Keratinocyte (primary cell): ENCODE measurements at regions not wholly inside any gene's neighbourhood (a gene's known extent, or its start where the extent isn't known, plus 50 kb on each side); places are given as distances from the start of the nearest gene placed in this dataset.

ENCODE experiments used
- DNase-seq: peaks from one replicate; pipeline ENCODE4 v3.0.0-alpha.2; 2011; ENCODE audit warnings: low read depth, missing footprints, low spot score
- FAIRE-seq: peaks from 2 replicates; lab custom pipeline; 2011; peaks lifted over from hg19 to GRCh38; lab: Jason Lieb, UNC
- H2AFZ ChIP-seq: 2 replicates; pipeline ENCODE4 v1.6.0; 2012; ENCODE audit warnings: low read length, control low read depth, inconsistent platforms; ENCODE audit not compliant: control insufficient read depth
- H3K27ac ChIP-seq: 2 replicates; pipeline ENCODE4 v1.5.1; 2011; ENCODE audit warnings: low read length; ENCODE audit not compliant: control insufficient read depth, insufficient read depth
- H3K27me3 ChIP-seq: 3 replicates; pipeline ENCODE4 v1.6.0; 2011; ENCODE audit warnings: low read length; ENCODE audit not compliant: control insufficient read depth, insufficient read depth; ENCODE audit errors: extremely low read depth
- H3K36me3 ChIP-seq, 2 experiments: 2 replicates in 1 of 2; 3 replicates in 1 of 2; pipeline ENCODE4 v1.5.1; 2011; ENCODE audit warnings: low read length in 2 of 2, mild to moderate bottlenecking in 1 of 2; ENCODE audit not compliant: control insufficient read depth in 2 of 2, insufficient read depth in 2 of 2; ENCODE audit errors: extremely low read depth in 1 of 2
- H3K4me1 ChIP-seq: 3 replicates; pipeline ENCODE4 v1.5.1; 2011; ENCODE audit warnings: low read length; ENCODE audit not compliant: control insufficient read depth, insufficient read depth; ENCODE audit errors: extremely low read depth
- H3K4me2 ChIP-seq: 3 replicates; pipeline ENCODE4 v1.6.0; 2011; ENCODE audit warnings: low read depth, low read length; ENCODE audit not compliant: control insufficient read depth, insufficient read depth; ENCODE audit errors: extremely low read depth
- H3K4me3 ChIP-seq, 3 experiments: fragments of 200-600 bp in 1 of 3; sonication (generic) in 1 of 3; 2 replicates in 2 of 3; 3 replicates in 1 of 3; pipeline ENCODE4 v1.5.1; 2011 to 2016; ENCODE audit warnings: low read length in 3 of 3, mild to moderate bottlenecking in 3 of 3, control low read depth in 2 of 3, inconsistent platforms in 1 of 3, low read depth in 1 of 3, mixed read lengths in 1 of 3, mixed run types in 1 of 3, moderate library complexity in 1 of 3; ENCODE audit not compliant: control insufficient read depth in 2 of 3, insufficient read depth in 2 of 3; ENCODE audit errors: extremely low read depth in 1 of 3
- H3K79me2 ChIP-seq: 2 replicates; pipeline ENCODE4 v1.6.0; 2012; ENCODE audit warnings: low read length; ENCODE audit not compliant: control insufficient read depth, insufficient read depth
- H3K9ac ChIP-seq: 3 replicates; pipeline ENCODE4 v1.6.0; 2011; ENCODE audit warnings: low read length; ENCODE audit not compliant: control insufficient read depth, insufficient read depth; ENCODE audit errors: extremely low read depth
- H3K9me1 ChIP-seq: 3 replicates; pipeline ENCODE4 v1.6.0; 2011; ENCODE audit warnings: low read length; ENCODE audit not compliant: control insufficient read depth, insufficient read depth; ENCODE audit errors: extremely low read depth
- H3K9me3 ChIP-seq: 2 replicates; pipeline ENCODE4 v1.5.1; 2012; ENCODE audit warnings: low read depth, low read length; ENCODE audit not compliant: control insufficient read depth
- H4K20me1 ChIP-seq: 3 replicates; pipeline ENCODE4 v1.6.0; 2011; ENCODE audit warnings: low read length; ENCODE audit not compliant: control insufficient read depth, insufficient read depth; ENCODE audit errors: extremely low read depth
- CTCF ChIP-seq, 3 experiments: IDR thresholded peaks in 1 of 3; conservative IDR thresholded peaks in 1 of 3; optimal IDR thresholded peaks in 1 of 3; 2 replicates in 2 of 3; 3 replicates in 1 of 3; pipeline versions ENCODE3 to v1.5.1; 2011; ENCODE audit warnings: low read length in 3 of 3, mild to moderate bottlenecking in 3 of 3, moderate library complexity in 2 of 3, control low read depth in 1 of 3, inconsistent platforms in 1 of 3; ENCODE audit not compliant: insufficient read depth in 2 of 3; ENCODE audit errors: extremely low read depth in 1 of 3
- EZH2 ChIP-seq: IDR thresholded peaks from one replicate; pipeline ENCODE4 v1.6.1; 2012; ENCODE audit warnings: inconsistent platforms, mild to moderate bottlenecking, low read length, moderate library complexity
- dilution Hi-C: fragments of 300-500 bp; cut with MboI; formaldehyde crosslinking; loops from one replicate; pipeline ENCODE4 v1.7.0; 2020; ENCODE audit warnings: low sequenced_read_pairs; ENCODE audit not compliant: extremely low pct_ligation_motif_present

- no peaks in the 10 kb centered on the region for H3K36me3 ChIP-seq
- dilution Hi-C loops = no loop called here
- no peak overlapping the region for H3K27ac ChIP-seq
- H3K9ac ChIP-seq = no peak overlapping the region
- H2AFZ ChIP-seq = no peak overlapping the region
- no peaks in the 10 kb centered on the region for H3K79me2 ChIP-seq
- no peaks in the 10 kb centered on the region for H4K20me1 ChIP-seq
- no peaks in the 10 kb centered on the region for H3K27me3 ChIP-seq
- no peaks in the 10 kb centered on the region for H3K9me3 ChIP-seq
- no peak for FAIRE-seq
- H3K4me3 ChIP-seq = no peak overlapping the region
- no peaks in the 10 kb centered on the region for H3K4me1 ChIP-seq
- DNase-seq = no peak
- TF ChIP-seq EZH2 = no peak
- TF ChIP-seq CTCF (optimal IDR thresholded peaks at IDR 0.05 in 1 of 3, IDR thresholded peaks at IDR 0.05 in 1 of 3, conservative IDR thresholded peaks at IDR 0.05 in 1 of 3; ENCODE audit: extremely low read depth in 1 of 3, insufficient read depth in 2 of 3, low read length in 3 of 3) = no peak
- H3K4me2 ChIP-seq = no peak overlapping the region
- no peaks in the 10 kb centered on the region for H3K9me1 ChIP-seq
Measured at GRCh38 chr1:189693140-189693539, 784.5 kb downstream of the BRINP3 start.

GRCh38 chr1:189696297-189696696, 781.4 kb downstream of the BRINP3 start:
- Histone ChIP-seq H3K4me2 (no peak overlapping the region), H4K20me1 (no peaks in the 10 kb centered on the region), H3K4me3 (no peak overlapping the region), H3K36me3 (no peaks in the 10 kb centered on the region), H3K27ac (no peak overlapping the region), H3K4me1 (no peaks in the 10 kb centered on the region), H3K79me2 (no peaks in the 10 kb centered on the region), H3K9ac (no peak overlapping the region), H2AFZ (no peak overlapping the region), H3K27me3 (no peaks in the 10 kb centered on the region), H3K9me1 (no peaks in the 10 kb centered on the region), H3K9me3 (no peaks in the 10 kb centered on the region)
- DNase-seq (no peak), FAIRE-seq (no peak)
- TF ChIP-seq CTCF (optimal IDR thresholded peaks at IDR 0.05 in 1 of 3, IDR thresholded peaks at IDR 0.05 in 1 of 3, conservative IDR thresholded peaks at IDR 0.05 in 1 of 3; ENCODE audit: extremely low read depth in 1 of 3, insufficient read depth in 2 of 3, low read length in 3 of 3) (no peak), EZH2 (no peak)
- dilution Hi-C loops = no loop called here
